NCI-H524 (cell line): ENCODE measurements at regions not wholly inside any gene's neighbourhood (a gene's known extent, or its start where the extent isn't known, plus 50 kb on each side); places are given as distances from the start of the nearest gene placed in this dataset.
"Not testable (repeated sequence)": the region's sequence is repeated elsewhere in the genome, so short reads cannot be mapped to it uniquely, and the experiment has no call there.

Experiments
- DNase-seq, 2 experiments: peaks; one replicate each; lab custom pipeline; 2025; lab: John Stamatoyannopoulos, UW

GRCh38 chr6:80544976-80545722 is 438.7 kb downstream of the BCKDHB start:
- DNase-seq: no peak

DNA sequence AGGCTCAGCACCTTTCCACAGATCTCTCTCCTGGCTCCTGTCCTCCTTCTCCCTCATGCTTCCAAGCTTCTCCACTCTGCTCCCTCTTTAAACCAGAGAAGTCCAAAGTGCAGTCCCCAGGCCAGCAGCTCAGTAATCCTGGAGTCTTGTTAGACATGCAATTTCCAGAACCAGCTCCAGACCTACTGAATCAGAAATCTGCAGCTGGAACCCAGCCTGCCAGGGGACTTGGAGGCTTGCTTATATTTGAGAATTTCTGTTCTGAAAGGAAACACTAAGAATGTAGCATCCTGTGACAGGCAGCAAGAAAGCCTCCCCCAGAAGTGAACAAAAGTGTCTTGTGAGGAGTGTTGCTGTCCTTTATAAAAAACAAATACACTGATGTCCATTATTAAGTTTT is 438.1 kb downstream of the BCKDHB start:
- DNase-seq: no peak

- no peak for DNase-seq
These were observed 437.2 kb downstream of the BCKDHB start for GRCh38 chr6:80543598-80544222.

GRCh38 chr6:80543151-80543550 is 436.7 kb downstream of the BCKDHB start:
- no peak for DNase-seq

DNA sequence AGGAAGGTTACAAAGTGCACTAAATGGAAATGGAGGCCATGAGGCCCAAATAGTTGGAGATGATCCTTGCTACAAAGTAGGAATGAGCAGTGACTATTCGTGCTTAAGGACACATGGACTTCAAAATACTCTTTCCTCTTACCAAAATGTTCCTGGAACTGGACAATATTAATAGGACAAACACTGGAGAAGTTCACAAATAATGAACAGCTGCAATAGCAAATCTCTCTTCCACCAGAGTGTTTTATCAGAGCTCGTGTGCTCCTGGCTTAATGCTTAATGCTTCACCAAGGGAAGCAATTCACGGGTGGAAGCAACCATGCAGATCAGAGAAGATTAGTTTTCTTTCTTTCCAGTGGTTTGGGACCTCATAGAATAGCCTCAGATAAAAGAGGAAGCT is 435.4 kb downstream of the BCKDHB start:
- no peak for DNase-seq

DNA sequence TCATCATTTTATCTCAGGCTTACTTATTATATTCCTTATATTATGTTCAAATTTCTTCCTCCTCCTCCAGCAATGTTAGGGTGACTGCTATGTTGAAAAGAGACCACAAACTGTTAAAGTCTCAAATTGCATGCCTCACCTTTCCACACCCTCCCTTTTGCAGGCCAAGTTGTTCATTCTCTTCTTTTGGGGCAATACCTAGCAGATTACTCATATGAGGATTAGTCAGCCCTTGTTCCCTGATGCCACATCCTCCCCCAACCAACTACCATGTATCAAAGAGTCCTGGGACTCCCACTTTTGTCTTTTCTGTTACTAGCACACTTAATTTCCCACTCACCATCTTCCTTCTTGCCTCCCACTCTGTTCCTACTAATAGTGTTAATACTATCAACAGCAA is 434.7 kb downstream of the BCKDHB start:
- DNase-seq: no peak

DNA sequence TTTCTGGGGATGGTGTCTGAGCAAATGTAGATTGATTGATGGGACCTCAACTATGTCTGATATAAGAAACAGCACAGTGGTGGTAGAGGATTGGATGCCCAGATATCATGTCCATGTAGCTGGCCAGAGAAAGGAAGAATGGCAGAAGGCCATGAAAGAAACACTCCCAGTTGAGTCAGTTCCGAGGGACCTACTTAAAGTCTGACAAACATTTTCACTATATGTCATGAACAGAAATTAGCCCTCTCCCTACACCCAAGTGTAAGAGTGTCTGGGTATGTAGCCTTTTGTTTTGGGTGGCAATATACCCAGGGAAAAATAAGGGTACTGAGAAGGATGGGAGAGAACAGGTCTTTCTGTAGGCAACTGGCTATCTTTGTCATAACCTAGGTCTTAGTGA is 434.2 kb downstream of the BCKDHB start:
- DNase-seq: no peak

DNA sequence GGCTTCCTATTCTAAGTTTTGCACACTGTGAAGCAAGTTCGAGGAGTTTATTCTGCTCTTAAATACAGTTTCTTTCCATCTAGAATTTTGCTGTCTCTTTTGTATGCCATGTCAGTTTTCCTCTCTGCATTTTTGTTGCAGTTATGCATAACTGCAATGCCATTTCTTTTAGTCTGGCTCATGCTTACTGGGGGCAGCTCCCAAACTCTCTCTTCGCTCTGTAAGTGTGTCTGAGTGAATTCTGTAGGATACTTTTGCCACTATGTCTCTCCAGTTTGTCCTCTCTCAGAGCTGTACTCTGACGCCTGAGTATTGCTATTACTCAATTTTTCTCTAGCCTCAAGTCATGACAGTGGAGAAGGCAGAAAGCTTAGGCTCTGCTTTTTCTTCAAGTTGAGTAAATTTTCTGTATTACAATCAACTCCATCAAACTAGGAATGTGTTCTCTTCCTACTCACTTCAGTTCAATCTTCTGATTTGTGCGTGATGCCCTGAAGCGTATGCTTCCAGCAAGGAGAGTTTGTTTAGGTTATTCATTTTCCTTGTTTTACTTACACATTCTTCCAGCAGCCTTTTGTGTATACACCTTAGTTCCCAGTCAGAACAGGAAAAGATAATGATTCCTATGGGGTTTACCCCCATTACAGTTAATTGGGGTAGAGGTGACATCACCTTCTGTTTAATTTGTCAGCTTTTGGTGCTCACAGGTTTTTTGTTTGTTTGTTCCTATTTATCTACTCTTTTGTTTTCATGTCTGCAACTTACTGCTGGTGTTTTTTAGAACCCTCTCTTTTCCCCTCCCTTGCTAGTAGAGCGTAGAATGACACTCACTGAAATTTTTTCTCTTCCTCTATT is 430.9 kb downstream of the BCKDHB start:
- DNase-seq: no peak

DNA sequence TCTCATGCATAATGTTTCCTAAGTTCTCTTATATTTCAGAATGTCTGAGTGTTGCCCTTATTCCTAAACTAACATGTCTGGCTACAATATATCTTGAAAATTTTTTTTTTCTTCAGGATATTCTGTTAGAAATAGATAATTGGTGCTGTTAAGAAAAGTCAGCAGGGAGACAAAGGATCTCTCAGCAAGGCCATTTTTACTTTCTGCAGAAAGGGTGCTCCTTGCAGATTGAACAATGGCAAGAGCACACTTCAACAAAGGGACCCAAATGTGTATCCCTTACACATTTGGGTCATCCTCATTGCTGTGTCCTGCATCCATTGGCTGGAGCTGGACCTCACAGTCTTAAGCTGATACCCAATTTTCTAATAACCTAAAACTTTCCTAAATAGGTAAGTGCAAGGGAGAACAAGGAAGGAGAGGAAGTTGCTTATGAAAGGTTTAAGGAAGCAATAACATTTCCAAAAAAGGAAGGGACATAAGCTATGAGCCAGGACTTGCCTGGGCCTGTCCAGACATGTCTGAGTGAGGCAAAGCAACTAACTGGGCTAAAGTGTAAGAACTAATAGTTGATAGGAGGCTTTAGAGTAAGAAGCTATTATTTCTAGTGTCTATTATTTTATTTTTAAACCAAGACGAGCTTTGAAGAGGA is 429.6 kb downstream of the BCKDHB start:
- no peak for DNase-seq

DNA sequence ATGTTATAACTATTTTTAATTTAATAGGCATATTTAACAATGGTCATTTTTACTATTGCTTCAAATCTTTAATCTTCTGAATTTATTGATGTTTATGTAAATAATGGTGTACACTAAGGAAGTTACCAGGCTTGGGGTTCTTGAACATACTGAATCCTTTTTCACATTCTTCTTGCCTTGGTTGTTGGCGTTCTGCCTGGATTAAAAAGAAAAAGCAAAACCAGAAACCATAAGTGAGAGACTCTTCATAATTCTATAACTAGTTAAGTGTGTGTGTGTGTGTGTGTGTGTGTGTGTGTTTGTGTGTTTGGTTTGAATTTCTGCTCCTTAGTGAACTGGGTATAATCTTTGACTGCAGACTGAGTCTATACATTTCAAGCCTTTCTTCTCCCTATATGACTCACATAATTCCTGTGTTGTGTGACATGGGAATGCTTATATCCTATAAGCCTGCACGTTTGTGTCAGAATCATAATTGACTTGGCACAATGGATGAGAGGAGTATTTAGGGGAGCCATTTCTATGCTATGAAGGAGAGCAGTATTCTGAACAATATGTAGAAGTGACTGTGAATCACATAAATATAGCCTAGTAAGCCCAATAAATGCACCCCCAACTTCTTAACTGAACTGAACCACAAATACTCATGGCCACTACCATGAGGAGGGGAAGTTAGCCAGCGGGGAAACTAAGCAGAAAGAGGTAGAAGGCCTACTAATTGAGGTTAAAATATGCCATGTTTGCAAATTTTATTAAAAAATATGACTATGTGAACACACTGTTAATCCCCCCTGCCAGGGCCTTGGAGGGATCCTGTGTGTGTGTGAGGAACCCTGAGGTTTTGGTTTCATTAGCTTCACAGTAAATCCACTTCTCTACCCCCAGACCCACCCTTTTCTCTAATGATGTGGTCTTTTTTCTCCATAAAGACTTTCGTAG is 425.5 kb downstream of the BCKDHB start:
- DNase-seq: no peak

- DNase-seq: no peak
These were observed 423.6 kb downstream of the BCKDHB start for GRCh38 chr6:80530103-80530502.

- no peak for DNase-seq
These were observed 421.6 kb downstream of the BCKDHB start for GRCh38 chr6:80528115-80528514.

- DNase-seq: no peak
These were observed 421.1 kb downstream of the BCKDHB start for GRCh38 chr6:80527552-80528052.

DNA sequence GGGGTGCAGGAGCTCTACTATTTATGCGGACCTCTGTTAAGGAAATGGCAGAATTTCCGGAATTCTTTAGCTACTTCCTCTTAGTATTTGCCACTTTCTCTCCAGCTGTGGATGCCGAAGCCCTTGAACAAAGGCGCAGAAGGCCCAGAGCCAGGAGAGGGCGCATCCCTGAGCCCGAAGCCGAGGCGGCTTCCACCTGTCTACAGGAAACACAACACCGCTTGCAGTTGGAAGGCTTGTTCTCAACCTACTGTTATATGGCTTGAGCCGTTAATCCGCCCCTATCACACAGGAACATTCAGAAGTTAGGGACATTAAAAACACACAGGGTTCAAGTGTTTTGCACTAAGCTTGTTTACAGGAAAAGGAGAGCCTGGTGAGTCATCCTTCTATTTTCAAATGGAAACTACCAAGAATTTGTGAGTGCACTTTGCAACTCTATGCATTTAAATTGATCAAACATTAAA is 417.1 kb downstream of the BCKDHB start:
- DNase-seq: peak; percentile 6 to 70

DNA sequence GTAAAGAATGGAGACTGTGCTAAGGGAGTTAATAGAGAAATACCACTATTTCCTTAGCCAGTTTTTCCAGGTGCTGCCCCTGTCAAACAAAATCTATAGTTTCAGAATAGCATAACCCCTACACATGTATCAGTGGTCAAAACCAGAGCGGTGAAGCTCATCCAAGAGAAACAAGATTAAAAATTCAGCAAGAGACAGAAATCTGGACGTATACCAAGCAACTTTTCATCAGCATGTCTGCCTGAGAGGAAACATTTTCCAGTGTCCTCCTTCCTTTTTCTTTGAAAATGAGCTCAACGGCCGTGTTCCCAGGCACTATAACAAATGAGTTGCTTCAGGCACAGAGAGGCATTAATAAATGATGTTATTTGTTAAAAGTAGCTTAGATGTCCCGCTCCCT is 416.5 kb downstream of the BCKDHB start:
- no peak for DNase-seq

DNA sequence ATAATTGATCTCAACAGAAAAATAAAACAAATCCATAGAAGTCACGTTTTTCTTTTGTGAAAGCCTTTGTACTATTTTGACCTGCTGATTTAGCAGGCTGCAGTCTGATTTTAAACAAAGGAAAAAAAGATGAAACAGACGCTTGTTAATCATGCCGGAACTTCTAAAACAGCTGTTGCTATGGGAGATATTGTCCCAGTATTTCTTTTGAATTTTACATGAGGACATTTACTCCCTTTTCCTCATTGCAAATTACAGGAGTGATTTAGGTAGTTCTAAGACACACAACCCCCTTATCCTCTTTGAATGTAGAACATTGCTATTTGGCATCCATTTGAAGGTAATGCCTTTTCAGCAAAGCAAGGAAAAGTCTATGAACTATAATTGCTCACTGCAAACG is 416.1 kb downstream of the BCKDHB start:
- DNase-seq: no peak

GRCh38 chr6:80519811-80520594 is 413.5 kb downstream of the BCKDHB start:
- DNase-seq: no peak

GRCh38 chr6:80517525-80517924 is 411.1 kb downstream of the BCKDHB start:
- DNase-seq: no peak

- DNase-seq: not testable (repeated sequence)
These were observed 404.1 kb downstream of the BCKDHB start for GRCh38 chr6:80510521-80510920.
